ENCODE measurements at regions not wholly inside any gene's neighbourhood (a gene's known extent, or its start where the extent isn't known, plus 50 kb on each side); places are given as distances from the start of the nearest gene placed in this dataset.

GRCh38 chr15:25527118-25527517, 88.3 kb upstream of the UBE3A start:
- DNase-seq (ENCODE audit: low spot score): no peak
- POLR2A ChIA-PET (ENCODE audit: low non-redundant PET): no interaction called here
- no peak for TF ChIP-seq CTCF (conservative IDR thresholded peaks at IDR 0.05; ENCODE audit: low read depth)

GRCh38 chr15:25525741-25526140, 86.9 kb upstream of the UBE3A start:
- POLR2A ChIA-PET (ENCODE audit: low non-redundant PET): interaction anchor here (0.5 kb wide), 1 partner anchor 169 kb away, joined by 3 read pairs; no protein-coding TSS in a partner anchor
- H3K27ac ChIP-seq: no peak overlapping the region
- TF ChIP-seq CTCF (conservative IDR thresholded peaks at IDR 0.05; ENCODE audit: low read depth): no peak
- DNase-seq (ENCODE audit: low spot score): no peak
- CTCF ChIA-PET: no interaction called here

More at GRCh38 chr15:25527118-25527517, 88.3 kb upstream of the UBE3A start:
- CTCF ChIA-PET: interaction anchor here (0.6 kb wide), 1 partner anchor 431 kb away, joined by 3 read pairs; no protein-coding TSS in a partner anchor
- no peak overlapping the region for H3K27ac ChIP-seq

GRCh38 chr15:25515633-25516032, 76.8 kb upstream of the UBE3A start:
- no peak for DNase-seq (ENCODE audit: low spot score)
- POLR2A ChIA-PET (ENCODE audit: low non-redundant PET): no interaction called here
- CTCF ChIA-PET: no interaction called here
- no peak overlapping the region for H3K27ac ChIP-seq
- TF ChIP-seq CTCF (conservative IDR thresholded peaks at IDR 0.05; ENCODE audit: low read depth): no peak

- POLR2A ChIA-PET (ENCODE audit: low non-redundant PET): no interaction called here
- CTCF ChIA-PET: no interaction called here
- TF ChIP-seq CTCF (conservative IDR thresholded peaks at IDR 0.05; ENCODE audit: low read depth): no peak
- no peak overlapping the region for H3K27ac ChIP-seq
- no peak for DNase-seq (ENCODE audit: low spot score)
Measured at GRCh38 chr15:25514522-25514921, 75.7 kb upstream of the UBE3A start.

- ChIA-PET CTCF (no interaction called here), POLR2A (ENCODE audit: low non-redundant PET) (no interaction called here)
- H3K27ac ChIP-seq: no peak overlapping the region
- no peak for DNase-seq (ENCODE audit: low spot score)
- TF ChIP-seq CTCF (conservative IDR thresholded peaks at IDR 0.05; ENCODE audit: low read depth): no peak
Measured at GRCh38 chr15:25512957-25513356, 74.1 kb upstream of the UBE3A start.

GRCh38 chr15:25510146-25510545, 71.3 kb upstream of the UBE3A start:
- ChIA-PET POLR2A (ENCODE audit: low non-redundant PET) (no interaction called here), CTCF (interaction anchor here (1.1 kb wide), 1 partner anchor 424 kb away, joined by 3 read pairs; no protein-coding TSS in a partner anchor)
- no peak for DNase-seq (ENCODE audit: low spot score)
- H3K27ac ChIP-seq: no peak overlapping the region
- TF ChIP-seq CTCF (conservative IDR thresholded peaks at IDR 0.05; ENCODE audit: low read depth): no peak

- no peak for TF ChIP-seq CTCF (conservative IDR thresholded peaks at IDR 0.05; ENCODE audit: low read depth)
- no peak for DNase-seq (ENCODE audit: low spot score)
- ChIA-PET POLR2A (ENCODE audit: low non-redundant PET) (no interaction called here), CTCF (no interaction called here)
- no peak overlapping the region for H3K27ac ChIP-seq
Measured at GRCh38 chr15:25509703-25510102, 70.9 kb upstream of the UBE3A start.

Measured in RWPE1 (cell line).